ENCODE measurements at regions not wholly inside any gene's neighbourhood (a gene's known extent, or its start where the extent isn't known, plus 50 kb on each side); places are given as distances from the start of the nearest gene placed in this dataset.
A peak's percentile ranks its signal among the peaks of the same experiment; 100 is the strongest.
"Not testable (repeated sequence)": the region's sequence is repeated elsewhere in the genome, so short reads cannot be mapped to it uniquely, and the experiment has no call there.

GRCh38 chr9:87201351-87201751 lies 254.0 kb upstream of the GAS1 start:
- peaks cover 19% of the 10 kb centered on the region for H3K27me3 Mint-ChIP-seq
- ATAC-seq (no peak), DNase-seq (no peak)
- H3K27ac Mint-ChIP-seq, result no peak overlapping the region
- H3K9me3 Mint-ChIP-seq, result no peaks in the 10 kb centered on the region
- H3K4me1 Mint-ChIP-seq, result no peaks in the 10 kb centered on the region
- no peak overlapping the region for H3K4me3 Mint-ChIP-seq

DNA sequence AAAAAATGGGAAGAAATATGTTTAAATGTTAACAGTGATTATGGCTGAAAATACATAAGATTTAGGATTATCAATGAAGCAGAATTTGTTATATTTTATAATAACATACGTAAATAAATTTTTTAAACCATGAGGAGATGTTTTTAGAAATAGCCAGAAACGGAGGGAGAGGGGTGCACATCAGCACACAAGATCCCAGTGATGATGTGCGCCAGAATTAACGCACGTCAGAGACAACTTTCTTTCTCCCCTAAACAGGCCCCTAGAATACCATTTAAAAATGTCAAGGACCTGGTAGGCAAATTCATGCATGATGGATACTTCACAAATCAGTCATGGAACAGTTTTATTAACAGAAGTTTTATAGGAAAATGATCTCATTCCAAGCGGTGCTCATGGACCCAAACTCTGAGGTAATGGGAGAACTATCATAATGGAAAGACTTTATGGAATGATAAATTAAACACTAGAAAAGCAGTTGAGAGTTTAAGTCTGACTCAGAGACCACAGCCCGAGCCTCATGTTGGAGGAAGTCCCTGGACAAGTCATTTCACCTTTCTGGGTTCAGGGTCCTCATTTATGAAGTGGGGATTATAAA lies 258.9 kb upstream of the GAS1 start:
- Mint-ChIP-seq H3K4me1 (no peaks in the 10 kb centered on the region), H3K4me3 (no peak overlapping the region), H3K27me3 (no peaks in the 10 kb centered on the region), H3K27ac (no peak overlapping the region), H3K9me3 (no peaks in the 10 kb centered on the region)
- no peak for DNase-seq
- no peak for ATAC-seq

- DNase-seq, H3K4me1 Mint-ChIP-seq, ATAC-seq, H3K9me3 Mint-ChIP-seq, H3K4me3 Mint-ChIP-seq, H3K27me3 Mint-ChIP-seq, H3K27ac Mint-ChIP-seq: not testable (repeated sequence)
Measured at GRCh38 chr9:87210658-87211057, 263.4 kb upstream of the GAS1 start.

DNA sequence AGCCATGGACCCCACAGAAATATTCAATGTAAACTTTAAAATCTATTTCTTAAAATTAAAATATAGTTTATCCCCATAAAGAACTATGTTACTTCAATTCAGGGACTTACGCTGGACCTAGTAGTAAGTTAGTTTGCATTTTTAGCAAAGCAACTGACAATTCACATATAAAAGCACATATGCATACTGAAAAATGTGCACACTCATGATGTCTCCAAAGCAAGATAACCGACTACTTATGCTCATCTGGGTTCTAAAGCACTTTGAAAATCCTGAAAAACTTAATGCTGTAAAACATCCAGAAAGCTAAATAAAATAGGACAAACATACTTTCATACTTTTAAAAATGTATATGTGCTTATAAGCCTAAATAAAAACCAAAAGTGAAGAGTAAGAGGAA lies 264.4 kb upstream of the GAS1 start:
- ATAC-seq (no peak), DNase-seq (no peak)
- Mint-ChIP-seq H3K9me3 (no peaks in the 10 kb centered on the region), H3K4me3 (no peak overlapping the region), H3K27me3 (peaks cover 6% of the 10 kb centered on the region), H3K4me1 (no peaks in the 10 kb centered on the region), H3K27ac (no peak overlapping the region)

DNA sequence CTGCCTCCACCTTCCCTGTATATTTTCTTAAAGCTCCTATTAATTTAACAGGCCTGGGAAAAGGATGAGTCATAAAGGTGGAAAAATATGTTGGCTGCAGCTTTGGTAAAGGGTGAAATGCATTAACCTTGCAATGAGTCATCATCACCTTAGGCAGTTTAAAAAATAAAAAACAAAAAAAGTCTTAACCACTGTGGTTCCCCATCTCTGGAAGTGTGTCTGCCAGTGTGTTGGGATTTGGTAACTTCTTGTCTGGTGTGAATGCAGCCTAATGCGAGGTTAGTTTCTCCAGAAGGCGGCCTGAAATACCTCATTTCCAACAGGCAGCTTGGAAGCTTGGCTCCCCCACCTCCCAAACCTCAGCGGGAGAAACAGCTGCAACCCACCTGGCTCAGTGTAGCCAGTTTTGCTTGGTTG lies 265.3 kb upstream of the GAS1 start:
- DNase-seq (no peak), ATAC-seq (no peak)
- no peaks in the 10 kb centered on the region for H3K9me3 Mint-ChIP-seq
- no peak overlapping the region for H3K4me3 Mint-ChIP-seq
- H3K27me3 Mint-ChIP-seq, result peaks cover 15% of the 10 kb centered on the region
- no peak overlapping the region for H3K27ac Mint-ChIP-seq
- no peaks in the 10 kb centered on the region for H3K4me1 Mint-ChIP-seq

DNA sequence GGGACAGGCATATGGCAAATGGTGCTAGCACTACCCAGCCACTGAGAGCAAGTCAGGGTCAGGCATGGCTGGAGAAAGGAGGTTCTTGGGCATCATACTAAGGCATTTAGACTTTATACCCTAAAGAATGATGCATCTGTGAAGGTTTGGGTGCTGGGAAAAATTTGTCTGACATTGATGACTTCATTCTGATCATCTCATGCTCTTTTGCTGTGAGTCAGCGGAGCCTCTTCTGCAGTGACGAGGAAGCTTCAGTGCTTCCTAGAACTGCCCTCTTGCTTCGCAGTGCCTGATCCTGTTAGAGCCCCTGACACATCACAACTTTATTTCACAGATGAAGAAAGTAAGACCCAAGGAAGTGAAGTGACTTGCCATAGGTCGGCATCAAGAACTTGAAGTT lies 266.6 kb upstream of the GAS1 start:
- DNase-seq (no peak), ATAC-seq (no peak)
- Mint-ChIP-seq H3K4me3 (no peak overlapping the region), H3K4me1 (no peaks in the 10 kb centered on the region), H3K9me3 (no peaks in the 10 kb centered on the region), H3K27me3 (peaks cover 15% of the 10 kb centered on the region), H3K27ac (no peak overlapping the region)

- no peaks in the 10 kb centered on the region for H3K9me3 Mint-ChIP-seq
- ATAC-seq (no peak), DNase-seq (no peak)
- H3K27me3 Mint-ChIP-seq, result peaks cover 15% of the 10 kb centered on the region
- no peaks in the 10 kb centered on the region for H3K4me1 Mint-ChIP-seq
- H3K27ac Mint-ChIP-seq, result no peak overlapping the region
- no peak overlapping the region for H3K4me3 Mint-ChIP-seq
Measured at GRCh38 chr9:87214991-87215390, 267.7 kb upstream of the GAS1 start.

DNA sequence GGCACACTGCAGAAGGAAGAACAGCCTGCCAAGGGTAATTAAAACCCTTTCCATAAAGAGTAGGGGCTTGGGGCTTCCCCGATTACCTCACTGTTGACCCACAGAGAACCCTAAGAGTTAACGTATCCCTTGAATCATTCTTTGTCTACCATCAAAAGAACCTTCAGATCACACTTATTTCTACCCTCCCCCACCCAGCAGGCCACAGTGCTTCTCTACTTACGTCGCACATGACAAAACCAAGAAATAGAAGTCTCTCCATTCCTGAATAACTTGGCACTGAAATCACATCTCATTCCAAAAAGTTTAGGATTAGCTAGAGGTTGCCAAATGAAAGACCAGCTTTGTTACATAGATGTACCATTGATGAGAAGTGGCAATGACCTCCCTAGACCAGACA lies 268.7 kb upstream of the GAS1 start:
- ATAC-seq (no peak), DNase-seq (no peak)
- H3K4me1 Mint-ChIP-seq, result no peaks in the 10 kb centered on the region
- peaks cover 15% of the 10 kb centered on the region for H3K27me3 Mint-ChIP-seq
- no peak overlapping the region for H3K27ac Mint-ChIP-seq
- no peaks in the 10 kb centered on the region for H3K9me3 Mint-ChIP-seq
- no peak overlapping the region for H3K4me3 Mint-ChIP-seq

GRCh38 chr9:87216897-87217455 lies 269.7 kb upstream of the GAS1 start:
- DNase-seq (no peak), ATAC-seq (no peak)
- Mint-ChIP-seq H3K4me3 (no peak overlapping the region), H3K9me3 (no peaks in the 10 kb centered on the region), H3K27me3 (peaks cover 15% of the 10 kb centered on the region), H3K27ac (no peak overlapping the region), H3K4me1 (no peaks in the 10 kb centered on the region)

- ATAC-seq, result no peak
Measured at GRCh38 chr9:87223392-87224246, 274.0 kb upstream of the DAPK1 start.

GRCh38 chr9:87226896-87227295 lies 270.8 kb upstream of the DAPK1 start:
- no peak for DNase-seq
- no peaks in the 10 kb centered on the region for H3K4me1 Mint-ChIP-seq

More at GRCh38 chr9:87223392-87224246, 274.0 kb upstream of the DAPK1 start:
- Mint-ChIP-seq H3K9me3 (no peaks in the 10 kb centered on the region), H3K4me3 (no peak overlapping the region), H3K27ac (peak overlapping the region in 1 of 2 donors; percentile 27), H3K4me1 (no peaks in the 10 kb centered on the region), H3K27me3 (peaks cover 10% of the 10 kb centered on the region)
- no peak for DNase-seq

DNA sequence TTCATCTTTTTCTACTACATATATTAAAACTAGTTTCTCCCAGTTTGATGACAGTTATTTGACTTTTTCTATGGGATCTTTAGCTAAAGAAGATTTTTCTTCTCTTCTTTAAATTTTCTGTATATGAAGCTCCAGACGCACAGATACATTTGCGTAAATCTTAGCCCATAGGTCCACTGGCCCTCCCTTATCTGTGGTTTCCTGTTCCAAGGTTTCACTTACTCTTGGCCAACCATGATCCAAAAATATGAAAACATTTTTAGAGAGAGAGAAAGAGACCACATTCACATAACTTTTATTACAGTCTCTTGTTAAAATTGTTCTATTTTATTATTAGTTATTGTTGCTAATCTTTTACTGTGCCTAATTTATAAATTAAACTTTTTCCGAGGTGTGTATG lies 270.2 kb upstream of the DAPK1 start:
- DNase-seq, result no peak

More at GRCh38 chr9:87226896-87227295, 270.8 kb upstream of the DAPK1 start:
- Mint-ChIP-seq H3K4me3 (no peak overlapping the region), H3K9me3 (no peaks in the 10 kb centered on the region), H3K27me3 (peaks cover 10% of the 10 kb centered on the region), H3K27ac (no peak overlapping the region)
- ATAC-seq, result no peak

GRCh38 chr9:87229108-87229507 lies 268.6 kb upstream of the DAPK1 start:
- H3K27ac Mint-ChIP-seq, result no peak overlapping the region
- no peaks in the 10 kb centered on the region for H3K27me3 Mint-ChIP-seq
- H3K4me1 Mint-ChIP-seq, result no peaks in the 10 kb centered on the region
- no peak overlapping the region for H3K4me3 Mint-ChIP-seq
- no peaks in the 10 kb centered on the region for H3K9me3 Mint-ChIP-seq
- DNase-seq, result no peak
- ATAC-seq, result no peak

More for the DNA sequence above, 270.2 kb upstream of the DAPK1 start:
- H3K4me3 Mint-ChIP-seq, result no peak overlapping the region
- H3K27me3 Mint-ChIP-seq, result peaks cover 10% of the 10 kb centered on the region
- no peak for ATAC-seq
- H3K4me1 Mint-ChIP-seq, result no peaks in the 10 kb centered on the region
- H3K9me3 Mint-ChIP-seq, result no peaks in the 10 kb centered on the region
- H3K27ac Mint-ChIP-seq, result no peak overlapping the region

- no peak for DNase-seq
- Mint-ChIP-seq H3K27me3 (no peaks in the 10 kb centered on the region), H3K4me3 (no peak overlapping the region), H3K27ac (no peak overlapping the region), H3K9me3 (no peaks in the 10 kb centered on the region), H3K4me1 (no peaks in the 10 kb centered on the region)
- ATAC-seq, result no peak
Measured at GRCh38 chr9:87233431-87233830, 264.2 kb upstream of the DAPK1 start.

GRCh38 chr9:87233899-87234455 lies 263.7 kb upstream of the DAPK1 start:
- Mint-ChIP-seq H3K27me3 (no peaks in the 10 kb centered on the region), H3K4me1 (no peaks in the 10 kb centered on the region), H3K27ac (peak overlapping the region in 1 of 2 donors; percentile 51), H3K9me3 (no peaks in the 10 kb centered on the region), H3K4me3 (no peak overlapping the region)
- DNase-seq (no peak), ATAC-seq (no peak)

DNA sequence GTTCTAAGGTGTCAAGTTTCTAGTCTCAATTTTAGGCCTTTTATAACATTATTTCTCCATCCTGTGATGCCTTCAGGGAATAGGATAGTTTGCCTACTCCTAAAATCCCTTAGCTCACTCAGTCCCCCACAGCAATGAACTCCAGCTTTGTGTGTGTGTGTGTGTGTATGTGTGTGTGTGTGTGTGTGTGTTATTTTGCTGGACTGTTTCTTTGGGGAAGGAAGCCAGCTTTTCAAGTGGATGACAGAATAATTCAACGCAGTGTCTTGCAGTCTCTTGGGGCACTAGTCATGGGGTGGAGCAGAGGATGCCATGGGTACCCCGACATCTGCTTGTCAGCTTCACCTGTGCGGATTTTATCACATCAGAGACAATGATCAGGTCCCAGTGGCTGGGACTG lies 262.8 kb upstream of the DAPK1 start:
- no peak for DNase-seq
- no peaks in the 10 kb centered on the region for H3K4me1 Mint-ChIP-seq
- ATAC-seq, result no peak
- H3K9me3 Mint-ChIP-seq, result no peaks in the 10 kb centered on the region
- no peak overlapping the region for H3K4me3 Mint-ChIP-seq
- no peak overlapping the region for H3K27ac Mint-ChIP-seq
- no peaks in the 10 kb centered on the region for H3K27me3 Mint-ChIP-seq

Data from stimulated activated naive CD8-positive, alpha-beta T cell treated with anti-CD3 and anti-CD28 coated beads, Interleukin-15, amount 100 ng/mL, for 72 hours (primary cell).